GM20431 (cell line): ENCODE measurements at regions not wholly inside any gene's neighbourhood (a gene's known extent, or its start where the extent isn't known, plus 50 kb on each side); places are given as distances from the start of the nearest gene placed in this dataset.

Experiments used
- in situ Hi-C: fragments of 300-500 bp; cut with MseI, MboI; formaldehyde crosslinking; loops from one replicate; pipeline ENCODE4 v1.15.0; 2020; ENCODE audit warnings: low sequenced_read_pairs; ENCODE audit not compliant: unreplicated experiment

DNA sequence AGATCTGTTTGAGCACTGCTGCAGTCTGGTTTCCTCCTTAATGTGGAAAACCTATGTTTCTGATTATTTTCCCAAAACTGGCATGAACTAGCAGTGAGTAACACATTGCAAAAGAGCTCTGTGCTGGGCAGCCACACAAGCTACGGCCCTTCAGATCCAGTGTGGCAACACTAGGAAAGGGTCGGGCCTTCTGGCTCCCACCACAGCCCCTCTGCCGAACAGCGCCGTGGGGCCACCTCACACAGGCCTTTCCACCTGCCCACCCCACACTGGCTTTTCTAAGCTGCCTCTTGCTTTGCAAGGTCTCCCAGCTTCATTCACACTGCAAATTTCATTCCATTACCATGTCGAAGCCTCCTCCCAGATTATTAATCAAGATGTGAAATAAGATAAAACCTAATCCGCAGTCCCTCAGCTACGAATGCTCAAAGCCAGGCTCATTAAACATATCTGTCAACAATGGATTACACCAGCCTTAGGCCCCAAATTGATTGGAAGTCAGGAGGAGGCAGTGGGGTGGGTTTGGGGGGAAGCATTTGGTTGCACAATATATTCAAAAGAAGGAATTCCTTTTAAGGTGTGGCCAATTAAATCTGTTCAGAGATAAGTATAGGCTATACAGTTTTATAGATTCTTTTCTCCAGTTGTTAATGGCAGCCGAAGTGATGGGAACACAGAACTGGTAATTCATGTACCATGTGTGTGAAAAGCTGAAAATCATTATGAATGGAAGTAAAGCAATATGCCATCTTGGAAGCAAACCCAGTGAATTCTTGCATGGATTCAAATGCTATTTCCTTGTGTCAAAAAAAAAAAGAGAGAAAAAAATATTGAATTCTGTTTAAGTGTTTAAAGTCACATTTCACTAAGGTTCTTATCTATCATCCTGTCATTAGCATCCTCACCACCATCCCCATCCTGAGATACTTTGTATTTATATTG is 223.7 kb downstream of the MTERF1 start:
- in situ Hi-C loops = no loop called here

DNA sequence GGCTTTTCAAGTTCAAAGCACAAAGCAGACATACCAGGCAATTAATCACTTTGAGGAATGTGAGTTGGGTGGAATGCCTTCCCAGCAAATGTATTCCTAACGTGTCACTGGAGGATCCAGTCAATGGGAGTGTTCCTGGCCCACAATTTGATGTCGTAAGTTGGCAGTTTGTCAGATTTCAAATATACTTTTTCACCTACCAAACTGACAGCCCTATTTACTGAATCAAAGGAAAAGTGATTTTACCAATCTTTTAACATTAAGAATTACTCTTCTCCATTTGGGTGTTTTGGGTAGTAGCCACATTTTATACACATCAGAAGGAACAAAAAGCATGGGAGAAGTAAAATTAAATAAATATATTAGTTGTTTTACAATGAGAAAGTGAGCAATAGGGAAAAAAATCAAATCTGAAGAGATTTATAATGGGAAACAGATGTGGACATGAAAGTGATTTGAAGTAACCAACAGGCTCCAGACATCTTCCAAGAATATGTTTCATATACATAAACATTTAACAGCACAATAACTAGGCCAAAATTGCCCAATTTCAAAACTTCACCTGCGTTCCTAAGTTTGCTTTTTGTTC is 222.9 kb downstream of the MTERF1 start:
- in situ Hi-C loops = no loop called here

DNA sequence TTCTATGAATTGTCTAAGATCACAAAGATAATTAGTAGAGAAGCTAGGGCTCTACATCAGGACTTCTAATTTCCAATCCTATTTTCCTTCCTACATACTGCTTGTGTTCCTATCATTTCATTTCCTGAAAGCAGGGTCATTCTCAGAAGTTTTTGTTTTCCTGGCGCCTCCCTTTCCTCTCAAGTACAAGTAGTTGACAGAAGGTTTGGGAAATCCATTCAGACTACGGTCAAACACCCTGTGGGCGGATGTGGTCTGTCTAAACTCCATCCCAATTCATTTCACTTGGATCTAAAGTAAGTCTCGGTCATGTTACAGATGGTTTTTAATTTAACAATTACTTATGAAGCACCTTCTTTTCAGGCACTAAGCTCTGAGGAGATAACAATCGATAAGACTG is 221.4 kb downstream of the MTERF1 start:
- in situ Hi-C loops = no loop called here

DNA sequence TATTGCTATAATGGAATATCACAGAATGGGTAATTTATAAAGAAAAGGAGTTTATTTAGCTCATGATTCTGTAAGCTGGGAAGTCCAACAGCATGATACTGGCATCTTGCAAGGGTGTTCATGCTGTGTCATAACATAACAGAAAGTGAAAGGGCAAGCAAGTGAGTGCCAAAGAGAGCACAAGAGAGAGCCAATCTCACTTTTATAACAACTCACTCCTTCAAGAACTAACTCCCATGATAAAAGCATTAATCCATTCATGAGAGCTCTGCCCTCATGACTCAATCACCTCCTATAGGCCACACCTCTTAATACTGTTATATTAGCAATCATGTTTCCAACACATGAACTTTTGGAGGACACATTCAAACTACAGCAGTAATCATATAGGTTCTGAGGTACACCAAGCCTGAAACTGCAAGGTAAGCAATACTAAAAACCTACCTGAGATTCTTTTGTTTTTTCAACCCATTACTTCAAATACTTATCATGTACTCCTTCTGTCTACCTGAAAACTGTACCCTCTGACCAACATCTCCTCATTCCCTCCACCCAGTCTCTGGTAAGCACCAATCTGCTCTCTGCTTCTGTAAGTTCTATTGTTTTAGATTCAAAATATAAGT is 219.7 kb downstream of the MTERF1 start:
- in situ Hi-C loops = no loop called here

DNA sequence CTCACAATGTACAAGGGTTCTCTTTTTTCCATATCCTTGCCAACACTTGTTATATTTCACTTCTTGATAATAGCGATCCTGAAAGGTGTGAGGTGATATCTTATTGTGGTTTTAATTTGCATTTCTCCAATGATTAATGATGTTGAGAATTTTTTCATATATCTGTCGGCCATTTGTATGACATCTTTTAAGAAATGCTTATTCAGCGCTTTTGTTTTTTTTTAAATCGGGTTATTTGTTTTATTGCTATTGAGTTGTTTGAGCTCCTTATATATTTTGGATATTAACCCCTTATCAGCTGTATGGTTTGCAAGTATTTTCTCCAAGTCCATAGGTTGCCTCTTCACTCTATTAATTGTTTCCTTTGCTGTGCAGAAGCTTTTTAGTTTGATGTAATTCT is 218.8 kb downstream of the MTERF1 start:
- in situ Hi-C loops = no loop called here

DNA sequence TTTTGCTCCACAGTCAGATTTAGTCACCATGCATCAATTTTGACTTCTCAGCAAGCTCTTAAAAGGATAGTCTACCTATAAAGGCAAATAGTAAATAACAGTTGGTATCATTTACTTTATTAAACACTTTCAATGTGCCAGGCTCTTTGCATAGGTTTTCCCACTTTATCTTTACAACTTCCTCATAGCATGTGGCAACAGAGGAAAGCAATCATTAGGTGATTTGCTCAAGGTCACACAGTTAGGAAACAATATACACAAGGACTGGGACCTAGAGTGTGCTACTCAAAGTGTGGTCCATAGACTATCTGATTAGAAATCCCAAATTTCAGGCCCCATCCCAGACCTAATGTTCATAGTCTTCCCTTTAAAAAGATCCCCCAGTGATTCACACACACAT is 212.3 kb downstream of the MTERF1 start:
- in situ Hi-C loops = no loop called here

DNA sequence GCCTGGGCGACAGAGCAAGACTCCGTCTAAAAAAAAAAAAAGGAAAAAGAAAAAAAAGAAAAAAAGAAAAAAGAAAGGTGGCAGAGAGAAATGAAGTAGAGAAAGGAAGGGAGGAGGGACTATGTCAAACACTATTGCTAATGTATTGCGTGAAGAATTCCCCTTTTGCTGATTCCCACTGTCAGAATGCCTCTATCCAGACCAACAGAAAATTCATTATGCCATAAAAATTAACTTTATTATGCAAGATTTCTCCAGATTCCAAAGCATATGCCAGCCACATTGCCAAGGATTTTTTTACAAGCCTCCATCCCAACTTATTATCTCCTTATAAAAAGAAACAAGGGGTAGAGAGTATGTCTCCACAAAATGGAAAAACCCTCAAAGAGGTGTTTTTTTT is 209.3 kb downstream of the MTERF1 start:
- in situ Hi-C loops = no loop called here

DNA sequence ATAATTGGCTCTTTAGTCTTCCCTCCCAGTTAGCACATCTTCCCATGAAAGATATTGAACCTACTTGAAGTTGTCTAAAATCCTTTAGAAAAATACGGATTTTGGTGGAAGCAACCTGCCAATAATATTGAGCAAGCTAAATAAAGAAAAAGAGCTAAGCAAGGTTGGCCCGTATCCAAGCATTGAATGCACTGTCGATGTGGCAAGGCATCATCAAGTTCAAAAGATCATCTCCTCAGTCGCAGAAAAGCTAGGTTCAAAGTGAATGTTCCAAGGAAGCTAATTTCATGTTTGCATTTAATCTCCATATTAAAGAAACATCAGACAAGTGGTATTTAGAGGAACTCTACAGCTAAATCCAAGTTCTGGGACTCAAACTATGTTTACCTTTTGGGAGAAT is 206.0 kb downstream of the MTERF1 start:
- in situ Hi-C loops = no loop called here

DNA sequence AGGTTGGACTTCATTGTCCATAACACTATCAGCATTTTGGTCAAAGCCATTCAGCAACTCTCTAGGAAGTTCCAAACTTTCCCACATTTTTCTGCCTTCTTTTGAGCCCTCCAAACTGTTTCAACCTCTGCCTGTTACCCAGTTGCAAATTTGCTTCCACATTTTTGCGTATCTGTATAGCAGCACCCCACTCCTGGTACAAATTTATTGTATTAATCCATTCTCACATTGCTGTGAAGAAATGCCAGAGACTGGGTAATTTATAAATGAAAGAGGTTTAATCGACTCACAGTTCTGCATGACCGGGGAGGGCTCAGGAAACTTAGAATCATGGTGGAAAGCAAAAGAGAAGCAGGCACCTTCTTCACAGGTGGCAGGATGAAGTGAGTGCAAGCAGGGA is 198.8 kb downstream of the MTERF1 start:
- in situ Hi-C loops = no loop called here

DNA sequence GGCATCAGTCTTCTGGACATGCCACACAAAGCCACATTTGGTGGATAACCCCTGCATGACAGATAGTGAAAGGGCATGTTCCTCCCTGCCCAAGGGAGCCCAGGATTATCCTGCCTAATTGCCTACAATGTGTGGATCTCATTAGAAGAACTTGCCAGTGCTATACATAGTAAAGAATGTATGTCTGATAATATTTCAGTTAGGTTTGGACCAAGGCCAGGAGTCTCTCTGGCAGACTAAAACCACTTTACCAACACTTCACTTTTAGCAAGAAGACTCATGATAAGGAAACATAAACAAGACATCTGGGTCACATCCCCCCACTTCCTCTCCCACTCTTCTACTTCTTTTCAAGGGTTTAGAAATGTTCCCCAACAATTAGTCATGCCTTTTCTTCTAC is 196.7 kb downstream of the MTERF1 start:
- in situ Hi-C loops = no loop called here

DNA sequence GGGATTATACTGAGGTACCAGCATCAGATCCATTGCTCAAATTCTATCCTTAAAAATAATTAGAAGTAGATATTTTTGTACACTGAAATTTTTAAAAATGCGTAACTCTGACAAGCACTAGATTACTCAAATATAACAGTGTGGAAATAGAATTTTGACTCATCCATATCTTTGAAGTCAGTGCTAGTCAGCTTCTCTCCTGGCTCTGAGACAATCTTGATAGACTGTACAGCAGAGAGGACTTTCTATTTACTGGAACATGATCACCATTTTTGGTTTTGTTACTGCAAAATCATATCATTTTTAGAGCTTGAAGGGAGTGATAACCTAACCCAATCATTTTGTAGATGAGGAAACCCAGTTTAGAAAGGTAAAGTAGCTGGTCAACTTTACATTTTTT is 195.0 kb downstream of the MTERF1 start:
- in situ Hi-C loops = no loop called here

DNA sequence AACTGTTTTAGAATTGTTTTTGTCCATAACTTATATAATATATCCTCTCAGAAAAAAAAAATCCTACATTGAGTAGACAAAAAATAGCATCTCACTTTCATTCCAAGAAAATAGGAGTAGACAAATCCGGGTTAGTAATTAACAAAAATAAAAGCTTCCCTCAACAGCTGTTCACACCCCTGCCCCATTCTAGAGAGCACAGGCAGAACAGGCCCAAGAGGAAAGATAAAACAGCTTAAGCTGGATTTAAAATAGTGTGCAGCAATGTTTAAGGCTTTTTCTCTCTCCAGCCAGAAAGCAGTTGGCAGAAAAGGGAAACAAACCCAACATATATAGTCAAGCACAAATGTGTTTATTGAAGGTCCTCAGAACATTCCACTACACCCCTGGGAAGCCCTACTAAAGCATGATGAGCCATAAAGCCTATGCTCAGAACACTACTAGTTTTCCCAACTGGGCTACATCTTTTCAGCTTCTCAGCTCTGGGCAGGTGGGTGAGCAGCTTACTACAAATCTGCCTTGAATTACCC is 189.9 kb downstream of the MTERF1 start:
- in situ Hi-C loops = no loop called here

DNA sequence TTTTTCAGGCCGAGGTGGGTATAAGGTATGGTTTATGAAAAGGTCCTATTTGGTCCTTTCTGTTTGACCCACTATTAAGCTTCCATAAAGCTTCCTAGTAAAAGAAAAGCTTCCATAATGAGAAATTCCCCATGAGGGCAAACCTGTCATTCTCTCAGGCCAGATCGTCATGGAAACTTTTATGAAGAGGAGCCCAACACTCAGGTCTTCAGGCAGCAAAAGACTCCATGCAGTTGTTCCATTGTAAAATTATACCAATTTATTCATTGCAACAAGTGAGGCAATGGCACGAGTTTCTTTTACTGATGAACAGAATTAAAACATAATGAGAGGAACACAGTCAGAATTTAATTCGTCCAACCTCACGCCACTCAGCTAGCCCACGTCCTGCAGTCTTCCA is 188.6 kb downstream of the MTERF1 start:
- in situ Hi-C loops = no loop called here

DNA sequence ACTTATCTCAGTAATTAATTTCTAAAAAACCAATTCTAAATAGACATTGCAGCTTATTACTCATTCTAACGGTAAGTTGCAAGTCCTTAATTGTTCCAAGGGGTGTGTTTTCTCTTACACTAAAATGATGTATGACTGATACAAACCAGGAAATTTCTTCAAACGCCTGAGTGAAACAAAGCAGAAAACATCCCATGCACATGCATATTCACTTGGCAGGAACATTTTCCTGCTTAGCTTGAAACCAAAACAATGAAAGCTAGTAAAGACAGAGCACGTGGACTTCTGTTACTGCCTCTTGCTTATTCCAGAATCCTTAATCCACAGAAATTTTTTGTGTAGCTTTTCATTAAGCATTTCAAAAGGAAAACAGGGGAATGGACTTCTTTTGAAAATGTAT is 187.7 kb downstream of the MTERF1 start:
- in situ Hi-C loops = no loop called here

DNA sequence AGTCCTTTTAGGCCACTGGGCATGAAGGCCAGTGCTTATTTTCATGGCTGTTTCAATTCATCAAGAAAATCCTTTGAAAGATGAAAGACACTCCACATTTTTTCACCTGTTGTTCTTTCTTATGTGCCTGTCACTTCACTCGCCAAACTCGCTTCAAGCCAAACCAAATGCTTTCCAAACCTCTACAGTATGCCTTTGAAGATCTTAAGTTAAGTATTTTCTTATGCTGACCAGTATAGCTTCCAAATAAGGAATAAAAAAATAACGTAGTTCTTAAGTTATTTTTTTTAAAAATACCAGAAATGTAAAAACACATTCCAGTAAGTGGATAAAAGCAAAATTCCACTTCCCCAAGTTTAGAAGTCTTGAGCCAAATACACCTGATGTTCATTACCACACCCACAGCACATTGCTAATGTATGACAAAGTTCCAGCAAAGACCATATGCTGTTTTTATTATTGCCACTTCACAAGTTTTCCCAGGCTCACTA is 186.1 kb downstream of the MTERF1 start:
- in situ Hi-C loops = no loop called here

DNA sequence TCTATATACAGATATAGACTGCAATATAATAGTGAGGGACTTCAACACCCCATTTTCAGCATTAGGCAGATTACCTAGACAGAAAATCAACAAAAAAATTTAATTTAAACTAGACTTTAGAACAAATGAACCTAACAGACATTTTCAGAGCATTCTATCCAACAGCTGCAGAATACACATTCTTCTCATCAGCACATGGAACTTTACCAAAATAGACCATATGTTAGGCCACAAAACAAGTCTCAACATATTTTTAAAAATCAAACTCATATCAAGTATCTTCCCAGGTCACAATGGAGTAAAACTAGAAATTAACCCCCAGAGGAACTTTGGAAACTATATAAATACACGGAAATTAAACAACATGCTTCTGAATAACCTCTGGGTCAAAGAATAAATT is 169.6 kb downstream of the MTERF1 start:
- in situ Hi-C loops = no loop called here

DNA sequence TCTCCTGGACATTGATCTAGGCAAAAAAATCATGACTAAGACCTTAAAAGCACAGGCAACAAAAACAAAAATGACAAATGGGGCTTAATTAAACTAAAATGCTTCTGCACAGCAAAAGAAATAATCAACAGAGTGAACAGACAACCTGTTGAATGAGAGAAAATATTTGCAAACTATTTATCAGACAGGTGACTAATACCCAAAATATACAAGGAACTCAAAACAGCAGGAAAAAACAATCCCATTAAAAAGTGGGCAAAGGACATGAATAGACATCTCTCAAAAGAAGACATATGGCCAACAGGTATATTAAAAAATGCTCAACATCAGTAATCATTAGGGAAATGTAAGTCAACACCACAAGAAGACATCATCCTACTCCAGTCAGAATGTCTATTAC is 166.8 kb downstream of the MTERF1 start:
- in situ Hi-C loops = no loop called here

DNA sequence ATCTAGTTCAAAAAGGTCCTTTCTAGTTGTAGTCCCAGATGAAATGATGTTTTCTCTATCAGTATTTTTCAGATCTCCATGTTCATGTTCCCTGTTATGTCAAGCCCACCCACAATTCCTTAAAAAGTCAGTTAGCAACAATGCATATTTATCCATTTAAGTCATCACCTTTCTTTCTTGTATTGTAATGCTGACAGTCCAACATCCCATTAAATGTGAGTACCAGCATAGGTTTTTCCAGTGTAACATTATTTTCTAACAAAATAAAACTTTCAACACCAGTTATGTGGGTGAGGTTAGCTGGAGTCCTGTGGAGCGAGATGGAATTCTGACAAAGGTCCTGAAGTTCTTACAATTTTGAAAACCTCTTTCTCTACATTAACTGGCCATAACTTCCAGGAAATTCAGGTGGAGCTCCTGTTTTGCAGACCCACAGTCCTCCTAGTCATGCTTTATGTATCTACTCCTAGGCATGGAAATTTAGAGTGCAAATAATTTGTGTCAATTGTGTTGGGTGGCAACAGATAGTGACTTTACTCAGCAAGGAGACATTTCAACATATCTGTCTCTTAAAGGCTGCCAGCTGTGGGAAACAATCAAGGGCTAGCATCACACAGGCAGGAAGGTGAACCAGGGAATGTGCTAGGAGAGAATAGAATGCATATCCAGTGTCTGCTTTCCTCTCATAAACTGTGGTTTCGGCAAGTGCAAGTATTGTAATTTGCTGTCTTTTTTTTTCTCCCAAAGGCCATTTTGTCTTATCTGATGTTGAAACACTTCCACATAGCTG is 162.6 kb downstream of the MTERF1 start:
- in situ Hi-C loops = no loop called here

DNA sequence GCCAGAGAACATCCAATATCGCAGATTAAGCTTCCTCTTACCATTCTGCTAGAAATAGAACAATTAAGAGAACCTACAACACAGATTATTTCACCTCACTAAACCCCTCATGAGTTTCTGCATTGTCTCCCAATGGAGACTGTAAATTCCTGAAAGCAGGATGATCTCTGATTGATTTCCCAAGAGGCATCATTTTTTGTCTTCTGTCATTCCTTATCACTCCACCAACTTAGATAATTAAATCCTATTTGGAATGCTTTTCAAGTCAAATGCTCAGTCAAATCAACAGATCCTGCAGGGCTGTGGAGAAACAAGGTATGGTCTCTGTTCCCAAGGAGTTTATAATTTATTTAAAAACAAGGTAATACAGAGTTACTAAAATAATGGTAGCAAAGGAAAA is 161.5 kb downstream of the MTERF1 start:
- in situ Hi-C loops = no loop called here

DNA sequence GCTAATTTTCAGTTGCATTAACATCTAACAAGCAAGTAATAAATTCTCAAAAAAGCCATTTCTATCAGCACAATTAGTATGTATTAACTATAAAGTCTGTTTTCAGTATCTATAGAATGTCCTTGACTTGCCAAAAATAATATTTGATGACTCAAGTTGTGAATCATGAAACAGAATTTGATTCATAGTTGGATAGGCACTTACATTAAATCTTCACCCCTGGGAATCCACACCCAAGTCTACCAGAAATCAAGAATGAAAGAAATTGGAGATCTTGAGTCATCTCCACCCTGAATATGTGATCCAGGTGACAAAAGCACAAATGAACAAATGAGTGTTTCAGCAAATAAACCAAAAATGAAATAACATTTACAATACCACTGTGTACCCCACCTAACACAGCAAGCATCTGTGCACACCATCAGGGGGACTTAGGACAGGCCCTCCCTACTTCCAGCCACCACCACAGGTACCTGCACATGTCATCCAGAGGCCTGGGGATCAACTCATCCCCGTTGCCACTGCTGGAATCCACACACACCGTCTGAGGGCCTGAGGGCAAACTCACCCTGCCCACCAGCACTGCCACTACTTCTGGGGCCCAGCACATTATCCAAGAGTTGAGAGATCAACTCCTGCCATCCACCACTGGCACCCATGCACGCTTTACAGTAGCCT is 160.1 kb downstream of the MTERF1 start:
- in situ Hi-C loops = no loop called here
